Caco-2 (cell line): ENCODE measurements at regions not wholly inside any gene's neighbourhood (a gene's known extent, or its start where the extent isn't known, plus 50 kb on each side); places are given as distances from the start of the nearest gene placed in this dataset.

ENCODE experiments used
- BruUV-seq: library from RNA; stranded (reverse); fragments of 400-500 nt; replicated peaks from 2 replicates; lab custom pipeline; 2021; lab: Mats Ljungman, UMichigan
- CTCF ChIA-PET: fragments of 300-600 bp; sonication (Branson Sonifier 250); formaldehyde crosslinking; loops from one replicate; lab custom pipeline; 2022; ENCODE audit warnings: antibody characterized with exemption; lab: Charles Lee
- POLR2A ChIA-PET: fragments of 300-600 bp; sonication (Branson Sonifier 250); formaldehyde crosslinking; loops from one replicate; lab custom pipeline; 2022; ENCODE audit warnings: antibody characterized with exemption; lab: Charles Lee
- DNase-seq, 2 experiments: peaks; one replicate each; pipeline versions ENCODE4 v3.0.0 to v3.0.0-alpha.2; 2020 to 2022
- H3K27me3 ChIP-seq: replicated peaks from 2 replicates; pipeline ENCODE4 v1.6.0; 2011; ENCODE audit warnings: low read length; ENCODE audit not compliant: control insufficient read depth, insufficient read depth
- H3K36me3 ChIP-seq: 2 replicates; pipeline ENCODE4 v1.5.1; 2011; ENCODE audit warnings: low read length; ENCODE audit not compliant: control insufficient read depth, insufficient read depth
- H3K4me1 ChIP-seq: fragments of 250-450 bp; sonication (Bioruptor Pico); 2 replicates; pipeline ENCODE4 v1.5.1; 2020; ENCODE audit warnings: mild to moderate bottlenecking
- H3K4me3 ChIP-seq: 2 replicates; pipeline ENCODE4 v1.5.1; 2011; ENCODE audit warnings: low read depth, mild to moderate bottlenecking, control low read depth, low read length
- H3K9me3 ChIP-seq: fragments of 250-450 bp; sonication (Bioruptor Pico); 2 replicates; pipeline ENCODE4 v1.5.1; 2020; ENCODE audit warnings: mild to moderate bottlenecking, moderate library complexity
- H3K27ac Mint-ChIP-seq: one replicate; pipeline ENCODE4 v1.8.0; 2022; ENCODE audit warnings: mixed read lengths; ENCODE audit not compliant: unreplicated experiment
- H3K27me3 Mint-ChIP-seq: one replicate; pipeline ENCODE4 v1.8.0; 2022; ENCODE audit warnings: mixed read lengths; ENCODE audit not compliant: insufficient read depth, unreplicated experiment
- H3K36me3 Mint-ChIP-seq: one replicate; pipeline ENCODE4 v1.8.0; 2022; ENCODE audit warnings: mild to moderate bottlenecking, mixed read lengths; ENCODE audit not compliant: insufficient read depth, unreplicated experiment
- H3K4me1 Mint-ChIP-seq: one replicate; pipeline ENCODE4 v1.8.0; 2022; ENCODE audit warnings: low read depth, mixed read lengths; ENCODE audit not compliant: unreplicated experiment
- H3K4me3 Mint-ChIP-seq: one replicate; pipeline ENCODE4 v1.8.0; 2022; ENCODE audit warnings: mild to moderate bottlenecking, moderate library complexity, mixed read lengths; ENCODE audit not compliant: unreplicated experiment
- H3K9me3 Mint-ChIP-seq: one replicate; pipeline ENCODE4 v1.8.0; 2022; ENCODE audit warnings: mixed read lengths; ENCODE audit not compliant: unreplicated experiment
- CTCF ChIP-seq, 2 experiments: fragments of 200-600 bp in 1 of 2; IDR thresholded peaks; 1 replicate in 1 of 2; 2 replicates in 1 of 2; pipeline versions ENCODE4 v1.5.1 to v1.8.0; 2011 to 2022; ENCODE audit warnings: antibody characterized with exemption in 1 of 2, control low read depth in 1 of 2, inconsistent platforms in 1 of 2, low read depth in 1 of 2, low read length in 1 of 2, mild to moderate bottlenecking in 1 of 2, moderate library complexity in 1 of 2; ENCODE audit not compliant: insufficient read depth in 1 of 2, severe bottlenecking in 1 of 2, unreplicated experiment in 1 of 2
- intact Hi-C: fragments of 100-400 bp; cut with micrococcal nuclease; formaldehyde crosslinking; loops from one replicate; pipeline ENCODE4 v1.10.0; 2022; ENCODE audit not compliant: unreplicated experiment

DNA sequence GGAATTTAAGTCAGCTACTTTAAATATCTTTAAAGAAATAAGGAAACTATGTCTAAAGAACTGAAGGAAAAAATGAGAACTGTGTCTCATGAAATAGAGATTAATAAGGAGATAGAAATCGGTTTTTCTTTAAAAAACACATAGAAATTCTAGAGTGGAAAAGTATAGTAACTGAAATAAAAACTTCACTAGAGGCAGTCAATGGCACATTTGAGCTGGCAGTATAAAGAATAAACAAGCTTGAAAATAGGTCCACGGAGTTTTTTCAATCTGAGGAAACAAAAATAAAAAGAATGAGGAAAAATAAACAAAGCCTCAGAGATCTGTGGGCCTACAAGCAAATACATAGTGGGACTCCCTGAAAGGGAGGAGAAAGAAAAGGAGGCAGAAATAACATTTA is 127.5 kb downstream of the TWIST2 start:
- H3K27me3 ChIP-seq: no peaks in the 10 kb centered on the region
- H3K36me3 ChIP-seq: no peaks in the 10 kb centered on the region
- no peak overlapping the region for H3K27ac Mint-ChIP-seq
- no peak overlapping the region for H3K4me3 ChIP-seq
- no peaks in the 10 kb centered on the region for H3K4me1 Mint-ChIP-seq
- no peaks in the 10 kb centered on the region for H3K27me3 Mint-ChIP-seq
- BruUV-seq: no TSS peak
- intact Hi-C loops: no loop called here
- no peaks in the 10 kb centered on the region for H3K9me3 Mint-ChIP-seq
- H3K4me3 Mint-ChIP-seq: no peak overlapping the region
- ChIA-PET POLR2A (no interaction called here), CTCF (no interaction called here)
- H3K4me1 ChIP-seq: no peaks in the 10 kb centered on the region
- TF ChIP-seq CTCF (IDR thresholded peaks at IDR 0.05; ENCODE audit: insufficient read depth in 1 of 2, low read depth in 1 of 2, low read length in 1 of 2, severe bottlenecking in 1 of 2, unreplicated experiment in 1 of 2): no peak
- no peak for DNase-seq
- H3K36me3 Mint-ChIP-seq: no peaks in the 10 kb centered on the region
- no peaks in the 10 kb centered on the region for H3K9me3 ChIP-seq

GRCh38 chr2:238978497-238978896 is 130.6 kb downstream of the TWIST2 start:
- no peaks in the 10 kb centered on the region for H3K9me3 Mint-ChIP-seq
- Histone ChIP-seq H3K27me3 (no peaks in the 10 kb centered on the region), H3K36me3 (no peaks in the 10 kb centered on the region), H3K4me1 (no peaks in the 10 kb centered on the region), H3K4me3 (no peak overlapping the region), H3K9me3 (no peaks in the 10 kb centered on the region)
- BruUV-seq: no TSS peak
- intact Hi-C loops: no loop called here
- H3K36me3 Mint-ChIP-seq: no peaks in the 10 kb centered on the region
- DNase-seq: no peak
- POLR2A ChIA-PET: no interaction called here
- TF ChIP-seq CTCF (IDR thresholded peaks at IDR 0.05; ENCODE audit: insufficient read depth in 1 of 2, low read depth in 1 of 2, low read length in 1 of 2, severe bottlenecking in 1 of 2, unreplicated experiment in 1 of 2): no peak
- no peak overlapping the region for H3K4me3 Mint-ChIP-seq
- CTCF ChIA-PET: no interaction called here
- H3K4me1 Mint-ChIP-seq: no peaks in the 10 kb centered on the region
- no peaks in the 10 kb centered on the region for H3K27me3 Mint-ChIP-seq
- H3K27ac Mint-ChIP-seq: no peak overlapping the region

DNA sequence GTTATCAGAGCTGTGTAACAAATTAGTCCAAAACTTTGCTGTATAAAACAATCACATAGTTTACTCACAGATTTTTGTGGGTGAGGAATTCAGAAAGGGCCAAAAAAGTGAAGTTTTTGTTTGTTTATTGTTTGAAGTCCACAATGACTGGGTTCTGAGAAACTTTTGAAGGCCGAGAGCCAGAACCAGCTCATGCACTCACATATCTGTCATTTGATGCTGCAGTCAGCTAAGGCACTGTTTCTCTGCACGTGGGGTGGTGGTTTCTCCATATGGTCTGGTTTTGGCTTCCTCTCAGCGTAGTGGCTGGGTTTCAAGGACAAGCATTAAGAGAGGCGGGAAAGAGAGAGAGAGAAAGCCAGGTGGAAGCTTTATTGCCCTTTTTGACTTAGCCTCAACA is 131.8 kb downstream of the TWIST2 start:
- Mint-ChIP-seq H3K4me3 (no peak overlapping the region), H3K4me1 (no peaks in the 10 kb centered on the region), H3K27ac (no peak overlapping the region), H3K27me3 (no peaks in the 10 kb centered on the region), H3K36me3 (no peaks in the 10 kb centered on the region), H3K9me3 (no peaks in the 10 kb centered on the region)
- BruUV-seq: no TSS peak
- no peak for TF ChIP-seq CTCF (IDR thresholded peaks at IDR 0.05; ENCODE audit: insufficient read depth in 1 of 2, low read depth in 1 of 2, low read length in 1 of 2, severe bottlenecking in 1 of 2, unreplicated experiment in 1 of 2)
- no peak for DNase-seq
- CTCF ChIA-PET: no interaction called here
- POLR2A ChIA-PET: no interaction called here
- H3K27me3 ChIP-seq: no peaks in the 10 kb centered on the region
- H3K4me3 ChIP-seq: no peak overlapping the region
- no peaks in the 10 kb centered on the region for H3K36me3 ChIP-seq
- intact Hi-C loops: no loop called here
- no peaks in the 10 kb centered on the region for H3K9me3 ChIP-seq
- H3K4me1 ChIP-seq: no peaks in the 10 kb centered on the region
